Karpas-422 (cell line): ENCODE measurements at regions not wholly inside any gene's neighbourhood (a gene's known extent, or its start where the extent isn't known, plus 50 kb on each side); places are given as distances from the start of the nearest gene placed in this dataset.

Experiments
- DNase-seq: peaks from one replicate; pipeline ENCODE4 v3.0.0-alpha.2; 2015
- H2AFZ ChIP-seq: fragments of 200-600 bp; sonication (generic); 2 replicates; pipeline ENCODE4 v1.6.1; 2014; ENCODE audit warnings: antibody characterized with exemption, low read length, mixed read lengths
- H3K27ac ChIP-seq: fragments of 200-600 bp; sonication (generic); 2 replicates; pipeline ENCODE4 v1.5.1; 2014; ENCODE audit warnings: mild to moderate bottlenecking, low read length, moderate library complexity
- H3K27me3 ChIP-seq: fragments of 200-600 bp; sonication (generic); 2 replicates; pipeline ENCODE4 v1.6.1; 2014; ENCODE audit warnings: low read length, mixed read lengths
- H3K36me3 ChIP-seq: fragments of 200-600 bp; sonication (generic); 2 replicates; pipeline ENCODE4 v1.6.1; 2014; ENCODE audit warnings: low read length, mixed read lengths; ENCODE audit not compliant: insufficient read depth
- H3K4me1 ChIP-seq: fragments of 200-600 bp; sonication (generic); 2 replicates; pipeline ENCODE4 v1.6.1; 2014; ENCODE audit warnings: mild to moderate bottlenecking, low read length, mixed read lengths
- H3K4me2 ChIP-seq: fragments of 200-600 bp; sonication (generic); 2 replicates; pipeline ENCODE4 v1.6.1; 2014; ENCODE audit warnings: low read length, low read depth, mild to moderate bottlenecking; ENCODE audit not compliant: poor library complexity, severe bottlenecking
- H3K4me3 ChIP-seq: fragments of 200-600 bp; sonication (generic); 2 replicates; pipeline ENCODE4 v1.5.1; 2014; ENCODE audit warnings: mild to moderate bottlenecking, antibody characterized with exemption, low read length, mixed read lengths
- H3K79me2 ChIP-seq: fragments of 200-600 bp; sonication (generic); 2 replicates; pipeline ENCODE4 v1.6.1; 2014; ENCODE audit warnings: mild to moderate bottlenecking, low read length, mixed read lengths
- H3K9ac ChIP-seq: fragments of 200-600 bp; sonication (generic); 2 replicates; pipeline ENCODE4 v1.6.0; 2014; ENCODE audit warnings: low read length
- H3K9me2 ChIP-seq: fragments of 200-600 bp; sonication (generic), shearing (Covaris generic); replicated peaks from 2 replicates; pipeline ENCODE4 v1.6.0; 2014; ENCODE audit warnings: mild to moderate bottlenecking, low read length, moderate library complexity; ENCODE audit not compliant: insufficient read depth
- H3K9me3 ChIP-seq: fragments of 300-700, 200-600 bp; sonication (generic); 2 replicates; pipeline ENCODE4 v1.6.1; 2014; ENCODE audit warnings: low read length, mixed read lengths
- H4K20me1 ChIP-seq: fragments of 200-600 bp; sonication (generic); 2 replicates; pipeline ENCODE4 v1.6.1; 2014; ENCODE audit warnings: mild to moderate bottlenecking, antibody characterized with exemption, low read length, low read depth; ENCODE audit not compliant: insufficient read depth

DNA sequence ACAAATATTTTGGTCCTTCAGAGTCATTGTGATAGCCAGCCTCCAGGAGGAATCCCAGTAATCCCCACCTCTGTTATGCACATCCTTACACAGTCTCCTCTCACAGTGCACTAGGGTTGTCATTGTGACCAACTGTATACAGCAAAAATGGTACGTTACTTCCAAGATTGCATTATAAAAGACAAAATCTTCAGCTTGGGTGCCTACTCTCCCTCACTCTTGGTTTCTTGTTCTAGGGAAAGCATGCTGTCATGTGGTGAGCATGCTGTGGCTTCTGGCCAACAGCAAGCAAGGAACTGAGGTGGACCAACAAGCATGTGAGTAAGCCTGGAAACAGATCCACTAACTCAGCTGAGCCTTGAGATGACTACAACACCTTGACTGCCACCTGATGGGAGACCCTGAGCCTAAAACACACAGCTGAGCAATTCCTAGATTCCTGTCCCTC, 130.1 kb upstream of the DST start:
- Histone ChIP-seq H3K4me2 (no peak overlapping the region), H3K9me3 (no peaks in the 10 kb centered on the region), H3K79me2 (no peaks in the 10 kb centered on the region), H3K9ac (no peak overlapping the region), H3K27me3 (0 out of 2 replicates have a peak, but pooled peaks cover 2% of the 10 kb centered on the region), H3K9me2 (no peaks in the 10 kb centered on the region), H4K20me1 (no peaks in the 10 kb centered on the region), H3K4me1 (peaks cover 3% of the 10 kb centered on the region; the same call in 1 of the 2 replicates), H3K4me3 (no peak overlapping the region), H3K36me3 (no peaks in the 10 kb centered on the region), H2AFZ (no peak overlapping the region), H3K27ac (no peak overlapping the region)
- no peak for DNase-seq

DNA sequence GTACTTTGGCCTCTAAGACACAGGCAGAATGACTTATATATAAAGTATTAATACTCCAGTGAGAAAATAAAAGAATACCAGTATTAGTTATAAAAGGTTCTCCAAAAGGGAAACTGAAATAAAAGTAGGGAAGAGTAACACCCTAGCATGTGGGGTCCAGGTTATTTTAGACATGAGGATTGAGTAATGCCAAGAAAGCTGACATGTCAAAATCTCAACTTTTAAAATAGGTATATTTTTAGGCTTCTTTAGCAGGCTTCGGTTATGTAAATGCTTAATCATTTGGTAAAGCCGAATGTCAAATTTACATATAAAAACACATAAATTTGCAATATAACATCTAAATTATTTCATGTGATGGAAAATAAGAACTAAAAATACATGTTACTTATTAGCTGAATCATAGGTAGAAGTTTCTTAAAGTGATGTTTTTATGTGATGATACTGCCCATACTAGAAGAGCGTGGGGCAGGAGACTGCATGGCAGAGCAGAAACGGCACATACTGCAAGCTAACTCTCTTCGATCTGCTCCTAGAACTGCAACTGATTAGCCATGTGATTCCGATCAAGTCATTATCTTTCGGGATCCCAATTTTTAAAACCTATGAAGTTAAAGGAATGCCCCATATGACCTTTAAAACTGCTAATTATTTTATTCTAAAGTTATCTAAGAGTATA, 129.4 kb upstream of the DST start:
- no peaks in the 10 kb centered on the region for H3K9me3 ChIP-seq
- 0 out of 2 replicates have a peak, but pooled peaks cover 2% of the 10 kb centered on the region for H3K27me3 ChIP-seq
- no peaks in the 10 kb centered on the region for H3K36me3 ChIP-seq
- H3K4me3 ChIP-seq = no peak overlapping the region
- no peak overlapping the region for H3K9ac ChIP-seq
- no peak overlapping the region for H3K4me2 ChIP-seq
- H3K9me2 ChIP-seq = no peaks in the 10 kb centered on the region
- no peak overlapping the region for H2AFZ ChIP-seq
- no peaks in the 10 kb centered on the region for H3K79me2 ChIP-seq
- DNase-seq = no peak
- peaks cover 3% of the 10 kb centered on the region; the same call in 1 of the 2 replicates for H3K4me1 ChIP-seq
- H4K20me1 ChIP-seq = no peaks in the 10 kb centered on the region
- H3K27ac ChIP-seq = no peak overlapping the region

- no peak for DNase-seq
- Histone ChIP-seq H3K9me2 (no peaks in the 10 kb centered on the region), H3K4me2 (no peak overlapping the region), H3K9ac (no peak overlapping the region), H3K27me3 (no peaks in the 10 kb centered on the region), H3K36me3 (no peaks in the 10 kb centered on the region), H3K4me1 (peaks cover 7% of the 10 kb centered on the region; the same call in 1 of the 2 replicates), H3K79me2 (no peaks in the 10 kb centered on the region), H3K9me3 (no peaks in the 10 kb centered on the region), H3K4me3 (no peak overlapping the region), H4K20me1 (no peaks in the 10 kb centered on the region), H2AFZ (no peak overlapping the region), H3K27ac (no peak overlapping the region)
Measured at GRCh38 chr6:56771189-56771588, 128.5 kb upstream of the DST start.

DNA sequence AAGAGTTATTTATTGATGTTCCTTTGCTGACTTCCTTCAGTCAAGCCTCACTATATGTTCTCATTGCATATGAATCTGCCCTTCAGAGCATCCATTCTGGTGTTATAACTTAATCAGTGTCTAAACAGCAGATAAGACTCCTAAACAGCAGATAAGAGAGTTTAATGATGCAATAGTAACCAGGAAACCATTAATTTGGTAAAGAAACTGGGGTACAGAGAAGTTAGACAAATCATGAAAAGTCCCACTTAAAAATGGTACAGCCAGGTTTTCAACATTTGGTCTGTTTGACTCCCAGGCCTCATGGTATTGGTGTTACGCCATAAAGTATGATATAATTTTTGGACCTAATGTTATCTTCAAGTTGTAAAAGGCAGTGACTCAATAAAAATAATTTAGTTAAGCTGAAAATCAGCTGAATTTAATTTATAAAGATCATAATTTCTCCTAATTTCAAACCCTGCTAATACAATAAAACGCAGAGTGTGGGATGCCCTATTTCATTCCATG, 127.4 kb upstream of the DST start:
- Histone ChIP-seq H3K9ac (no peak overlapping the region), H3K27me3 (no peaks in the 10 kb centered on the region), H2AFZ (no peak overlapping the region), H3K4me1 (peaks cover 7% of the 10 kb centered on the region; the same call in 1 of the 2 replicates), H3K9me3 (no peaks in the 10 kb centered on the region), H3K4me3 (no peak overlapping the region), H3K4me2 (no peak overlapping the region), H3K79me2 (no peaks in the 10 kb centered on the region), H4K20me1 (no peaks in the 10 kb centered on the region), H3K36me3 (no peaks in the 10 kb centered on the region), H3K9me2 (no peaks in the 10 kb centered on the region), H3K27ac (no peak overlapping the region)
- no peak for DNase-seq

- Histone ChIP-seq H3K9me3 (no peaks in the 10 kb centered on the region), H3K27ac (no peak overlapping the region), H3K36me3 (no peaks in the 10 kb centered on the region), H3K79me2 (no peaks in the 10 kb centered on the region), H3K27me3 (no peaks in the 10 kb centered on the region), H3K9me2 (no peaks in the 10 kb centered on the region), H3K9ac (no peak overlapping the region), H4K20me1 (no peaks in the 10 kb centered on the region), H2AFZ (no peak overlapping the region), H3K4me1 (peaks cover 9% of the 10 kb centered on the region), H3K4me3 (no peak overlapping the region), H3K4me2 (no peak overlapping the region)
- no peak for DNase-seq
Measured at GRCh38 chr6:56767892-56768531, 125.3 kb upstream of the DST start.

GRCh38 chr6:56767435-56767834, 124.7 kb upstream of the DST start:
- Histone ChIP-seq H3K9ac (no peak overlapping the region), H3K79me2 (no peaks in the 10 kb centered on the region), H3K4me3 (no peak overlapping the region), H3K4me1 (peaks cover 9% of the 10 kb centered on the region), H3K9me3 (no peaks in the 10 kb centered on the region), H3K9me2 (no peaks in the 10 kb centered on the region), H3K27ac (no peak overlapping the region), H3K36me3 (no peaks in the 10 kb centered on the region), H3K27me3 (no peaks in the 10 kb centered on the region), H2AFZ (no peak overlapping the region), H3K4me2 (no peak overlapping the region), H4K20me1 (no peaks in the 10 kb centered on the region)
- DNase-seq = no peak

DNA sequence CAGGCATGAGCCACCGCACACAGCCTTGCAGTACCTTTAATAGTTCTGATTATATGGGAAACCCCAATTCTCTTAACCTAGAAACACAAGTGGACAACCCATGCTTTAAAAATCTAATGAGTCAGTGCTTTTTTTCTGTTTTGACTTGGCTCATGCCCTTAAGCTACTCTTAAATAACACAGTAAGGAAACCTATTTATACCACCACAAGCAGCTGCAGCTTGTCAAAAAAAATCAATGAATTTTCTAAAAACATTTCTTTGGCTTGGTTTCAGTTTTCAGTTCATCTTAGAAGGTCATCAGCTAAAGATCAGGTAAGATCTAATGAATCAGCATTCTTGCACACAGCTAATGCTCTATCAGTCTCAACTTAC, 124.1 kb upstream of the DST start:
- Histone ChIP-seq H3K79me2 (no peaks in the 10 kb centered on the region), H3K4me1 (peaks cover 8% of the 10 kb centered on the region)
- no peak for DNase-seq

GRCh38 chr6:56766139-56766805, 123.6 kb upstream of the DST start:
- no peak overlapping the region for H3K4me2 ChIP-seq

More for the DNA sequence above, 124.1 kb upstream of the DST start:
- H3K4me3 ChIP-seq = no peak overlapping the region
- no peak overlapping the region for H2AFZ ChIP-seq
- no peaks in the 10 kb centered on the region for H3K9me2 ChIP-seq
- H3K4me2 ChIP-seq = no peak overlapping the region
- no peaks in the 10 kb centered on the region for H3K9me3 ChIP-seq
- no peak overlapping the region for H3K27ac ChIP-seq
- no peaks in the 10 kb centered on the region for H3K36me3 ChIP-seq
- no peaks in the 10 kb centered on the region for H4K20me1 ChIP-seq
- no peak overlapping the region for H3K9ac ChIP-seq
- H3K27me3 ChIP-seq = no peaks in the 10 kb centered on the region

More at GRCh38 chr6:56766139-56766805, 123.6 kb upstream of the DST start:
- Histone ChIP-seq H2AFZ (no peak overlapping the region), H3K36me3 (no peaks in the 10 kb centered on the region), H3K9me2 (no peaks in the 10 kb centered on the region), H3K79me2 (no peaks in the 10 kb centered on the region), H3K9ac (no peak overlapping the region), H3K9me3 (no peaks in the 10 kb centered on the region), H3K4me1 (peaks cover 12% of the 10 kb centered on the region), H3K27me3 (no peaks in the 10 kb centered on the region), H3K27ac (no peak overlapping the region), H3K4me3 (no peak overlapping the region), H4K20me1 (no peaks in the 10 kb centered on the region)
- DNase-seq = no peak
